ENCODE measurements at regions not wholly inside any gene's neighbourhood (a gene's known extent, or its start where the extent isn't known, plus 50 kb on each side); places are given as distances from the start of the nearest gene placed in this dataset.

DNA sequence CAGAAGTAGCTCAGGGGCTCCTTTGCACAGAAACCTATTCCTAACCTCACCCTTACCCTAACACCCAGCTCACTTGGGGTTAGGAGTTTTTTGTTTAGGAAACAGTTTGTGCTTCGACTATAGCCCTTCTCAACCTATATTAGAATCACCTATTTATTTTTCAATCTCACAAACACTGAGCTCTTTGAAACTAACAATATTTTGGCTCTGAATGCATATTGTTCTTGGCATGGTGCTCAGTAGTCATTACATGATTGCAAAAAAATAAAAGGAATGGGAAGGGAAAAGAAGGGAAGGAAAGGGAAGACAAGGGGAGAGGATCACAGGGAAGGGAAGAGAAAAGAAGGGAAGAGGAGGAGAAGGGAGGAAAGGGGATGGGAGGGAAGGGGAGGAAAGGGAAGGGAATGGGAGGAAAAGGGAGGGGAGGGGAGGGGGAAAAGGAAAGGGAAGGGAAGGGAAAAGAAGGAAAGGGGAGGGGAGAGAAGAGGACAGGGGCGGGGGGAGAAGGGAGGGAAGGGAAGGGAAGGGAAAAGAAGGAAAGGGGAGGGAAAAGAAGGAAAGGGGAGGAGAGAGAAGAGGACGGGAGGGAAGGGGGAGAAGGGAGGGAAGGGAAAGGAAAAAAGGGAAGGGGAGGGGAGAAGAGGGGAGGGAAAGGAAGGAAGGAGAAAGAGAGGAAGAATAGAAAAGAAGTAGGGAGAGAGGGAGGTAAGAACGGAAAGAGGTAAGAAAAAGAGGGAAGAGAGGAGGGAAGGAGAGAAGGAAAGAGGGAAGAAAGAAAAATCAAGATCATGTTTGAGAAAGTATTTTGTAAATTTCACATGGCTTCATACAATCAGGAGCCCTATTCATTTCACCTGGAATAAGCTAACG lies 484.1 kb upstream of the NFIA start:
- ChIA-PET RAD21 (ENCODE audit: low non-redundant PET in 1 of 2, low total read pairs in 2 of 2, uncharacterized antibody in 2 of 2, unreplicated experiment in 2 of 2) (no interaction called here), CTCF (no interaction called here), POLR2A (no interaction called here)
- DNase-seq (ENCODE audit: low read depth, low spot score) (no peak), ATAC-seq (no peak)
- TF ChIP-seq POLR2AphosphoS5 (IDR thresholded peaks at IDR 0.05; ENCODE audit: low read depth, low read length) = no peak
- TF ChIP-seq FOSL1 (IDR thresholded peaks at IDR 0.05; ENCODE audit: low read depth) = no peak
- TF ChIP-seq EGR1 (IDR thresholded peaks at IDR 0.05; ENCODE audit: low read depth) = no peak
- TF ChIP-seq RAD21 (IDR thresholded peaks at IDR 0.05; ENCODE audit: low read depth) = no peak
- no peak for TF ChIP-seq CEBPB (IDR thresholded peaks at IDR 0.05; ENCODE audit: low read depth)
- TF ChIP-seq ZFX (IDR thresholded peaks at IDR 0.05) = no peak
- Histone ChIP-seq H3K36me3 (ENCODE audit: control insufficient read depth in 1 of 2, insufficient read depth in 2 of 2, low read length in 2 of 2) (no peaks in the 10 kb centered on the region), H3K4me1 (ENCODE audit: control insufficient read depth in 1 of 2, insufficient read depth in 2 of 2, low read length in 2 of 2) (no peaks in the 10 kb centered on the region), H3K9ac (ENCODE audit: low read length) (no peak overlapping the region), H3K27ac (ENCODE audit: low read depth, low read length) (no peak overlapping the region), H3K9me2 (ENCODE audit: insufficient read depth) (no peaks in the 10 kb centered on the region), H3K27me3 (ENCODE audit: insufficient read depth, low read length) (peaks cover 4% of the 10 kb centered on the region; the same call in 1 of the 2 replicates), H3K4me2 (ENCODE audit: low read length) (no peak overlapping the region), H2AFZ (ENCODE audit: low read depth, low read length, poor library complexity, severe bottlenecking) (no peak overlapping the region), H3K9me3 (ENCODE audit: control insufficient read depth in 1 of 2, insufficient read depth in 1 of 2, low read depth in 1 of 2, low read length in 2 of 2) (no peaks in the 10 kb centered on the region), H4K20me1 (ENCODE audit: insufficient read depth) (no peaks in the 10 kb centered on the region), H3K4me3 (replicated peaks in 1 of 2; ENCODE audit: low read depth in 1 of 2, low read length in 2 of 2) (no peak overlapping the region), H3K79me2 (ENCODE audit: insufficient read depth, low read length) (no peaks in the 10 kb centered on the region)
- intact Hi-C loops (cut with micrococcal nuclease) = no loop called here
- BruUV-seq (replicated peaks) = no TSS peak

GRCh38 chr1:60596791-60597750 lies 485.3 kb upstream of the NFIA start:
- H3K4me1 ChIP-seq (ENCODE audit: control insufficient read depth in 1 of 2, insufficient read depth in 2 of 2, low read length in 2 of 2) = no peaks in the 10 kb centered on the region
- H3K79me2 ChIP-seq (ENCODE audit: insufficient read depth, low read length) = no peaks in the 10 kb centered on the region
- H3K4me3 ChIP-seq (replicated peaks in 1 of 2; ENCODE audit: low read depth in 1 of 2, low read length in 2 of 2) = no peak overlapping the region
- H3K4me2 ChIP-seq (ENCODE audit: low read length) = no peak overlapping the region
- H3K27me3 ChIP-seq (ENCODE audit: insufficient read depth, low read length) = peaks cover 4% of the 10 kb centered on the region; the same call in 1 of the 2 replicates
- H3K9ac ChIP-seq (ENCODE audit: low read length) = no peak overlapping the region
- TF ChIP-seq POLR2AphosphoS5 (IDR thresholded peaks at IDR 0.05; ENCODE audit: low read depth, low read length) (no peak), JUND (IDR thresholded peaks at IDR 0.05) (no peak), YY1 (IDR thresholded peaks at IDR 0.05; ENCODE audit: extremely low read depth, insufficient replicate concordance, low read depth, low read length) (no peak), ELF1 (IDR thresholded peaks at IDR 0.05; ENCODE audit: borderline replicate concordance, low read depth) (no peak), RAD21 (IDR thresholded peaks at IDR 0.05; ENCODE audit: low read depth) (no peak), SIN3A (IDR thresholded peaks at IDR 0.05; ENCODE audit: low read depth) (no peak), SP1 (IDR thresholded peaks at IDR 0.05; ENCODE audit: low read depth) (no peak)
- TF ChIP-seq, protein P1, sequence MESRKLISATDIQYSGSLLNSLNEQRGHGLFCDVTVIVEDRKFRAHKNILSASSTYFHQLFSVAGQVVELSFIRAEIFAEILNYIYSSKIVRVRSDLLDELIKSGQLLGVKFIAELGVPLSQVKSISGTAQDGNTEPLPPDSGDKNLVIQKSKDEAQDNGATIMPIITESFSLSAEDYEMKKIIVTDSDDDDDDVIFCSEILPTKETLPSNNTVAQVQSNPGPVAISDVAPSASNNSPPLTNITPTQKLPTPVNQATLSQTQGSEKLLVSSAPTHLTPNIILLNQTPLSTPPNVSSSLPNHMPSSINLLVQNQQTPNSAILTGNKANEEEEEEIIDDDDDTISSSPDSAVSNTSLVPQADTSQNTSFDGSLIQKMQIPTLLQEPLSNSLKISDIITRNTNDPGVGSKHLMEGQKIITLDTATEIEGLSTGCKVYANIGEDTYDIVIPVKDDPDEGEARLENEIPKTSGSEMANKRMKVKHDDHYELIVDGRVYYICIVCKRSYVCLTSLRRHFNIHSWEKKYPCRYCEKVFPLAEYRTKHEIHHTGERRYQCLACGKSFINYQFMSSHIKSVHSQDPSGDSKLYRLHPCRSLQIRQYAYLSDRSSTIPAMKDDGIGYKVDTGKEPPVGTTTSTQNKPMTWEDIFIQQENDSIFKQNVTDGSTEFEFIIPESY (IDR thresholded peaks at IDR 0.05; ENCODE audit: extremely low read depth, insufficient replicate concordance, low read length) = no peak
- TF ChIP-seq, protein P2, sequence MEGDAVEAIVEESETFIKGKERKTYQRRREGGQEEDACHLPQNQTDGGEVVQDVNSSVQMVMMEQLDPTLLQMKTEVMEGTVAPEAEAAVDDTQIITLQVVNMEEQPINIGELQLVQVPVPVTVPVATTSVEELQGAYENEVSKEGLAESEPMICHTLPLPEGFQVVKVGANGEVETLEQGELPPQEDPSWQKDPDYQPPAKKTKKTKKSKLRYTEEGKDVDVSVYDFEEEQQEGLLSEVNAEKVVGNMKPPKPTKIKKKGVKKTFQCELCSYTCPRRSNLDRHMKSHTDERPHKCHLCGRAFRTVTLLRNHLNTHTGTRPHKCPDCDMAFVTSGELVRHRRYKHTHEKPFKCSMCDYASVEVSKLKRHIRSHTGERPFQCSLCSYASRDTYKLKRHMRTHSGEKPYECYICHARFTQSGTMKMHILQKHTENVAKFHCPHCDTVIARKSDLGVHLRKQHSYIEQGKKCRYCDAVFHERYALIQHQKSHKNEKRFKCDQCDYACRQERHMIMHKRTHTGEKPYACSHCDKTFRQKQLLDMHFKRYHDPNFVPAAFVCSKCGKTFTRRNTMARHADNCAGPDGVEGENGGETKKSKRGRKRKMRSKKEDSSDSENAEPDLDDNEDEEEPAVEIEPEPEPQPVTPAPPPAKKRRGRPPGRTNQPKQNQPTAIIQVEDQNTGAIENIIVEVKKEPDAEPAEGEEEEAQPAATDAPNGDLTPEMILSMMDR (IDR thresholded peaks at IDR 0.05 in 2 of 3, conservative IDR thresholded peaks at IDR 0.05 in 1 of 3; ENCODE audit: borderline replicate concordance in 1 of 3, insufficient read depth in 1 of 3, low read depth in 2 of 3, low read length in 2 of 3) = no peak
- H3K9me3 ChIP-seq (ENCODE audit: control insufficient read depth in 1 of 2, insufficient read depth in 1 of 2, low read depth in 1 of 2, low read length in 2 of 2) = no peaks in the 10 kb centered on the region
- H3K9me2 ChIP-seq (ENCODE audit: insufficient read depth) = no peaks in the 10 kb centered on the region
- RAD21 ChIA-PET (ENCODE audit: low non-redundant PET in 1 of 2, low total read pairs in 2 of 2, uncharacterized antibody in 2 of 2, unreplicated experiment in 2 of 2) = no interaction called here
- no peak overlapping the region for H2AFZ ChIP-seq (ENCODE audit: low read depth, low read length, poor library complexity, severe bottlenecking)
- no peaks in the 10 kb centered on the region for H4K20me1 ChIP-seq (ENCODE audit: insufficient read depth)
- H3K27ac ChIP-seq (ENCODE audit: low read depth, low read length) = no peak overlapping the region
- BruUV-seq (replicated peaks) = no TSS peak
- intact Hi-C loops (cut with micrococcal nuclease) = no loop called here
- DNase-seq (ENCODE audit: low read depth, low spot score) (no peak), ATAC-seq (no peak)
- H3K36me3 ChIP-seq (ENCODE audit: control insufficient read depth in 1 of 2, insufficient read depth in 2 of 2, low read length in 2 of 2) = no peaks in the 10 kb centered on the region
- POLR2A ChIA-PET = no interaction called here
- CTCF ChIA-PET = no interaction called here

Data from HCT116 (cell line).